H1 (cell line): ENCODE measurements at regions not wholly inside any gene's neighbourhood (a gene's known extent, or its start where the extent isn't known, plus 50 kb on each side); places are given as distances from the start of the nearest gene placed in this dataset.

ENCODE experiments used
- CTCF ChIA-PET: fragments of 300-600 bp; sonication (Branson Sonifier 250); formaldehyde crosslinking; loops from one replicate; lab custom pipeline; 2021; ENCODE audit not compliant: partially characterized antibody; lab: Charles Lee
- POLR2A ChIA-PET: fragments of 300-600 bp; sonication (Branson Sonifier 250); formaldehyde crosslinking; loops from one replicate; lab custom pipeline; 2021; ENCODE audit warnings: inconsistent platforms; ENCODE audit not compliant: partially characterized antibody; lab: Charles Lee
- DNase-seq, 2 experiments: peaks; one replicate each; pipeline versions ENCODE4 v3.0.0 to v3.0.0-alpha.2; 2010 to 2022; ENCODE audit warnings: low spot score in 2 of 2, low read depth in 1 of 2, mixed read lengths in 1 of 2
- FAIRE-seq: peaks from 2 replicates; lab custom pipeline; 2011; peaks lifted over from hg19 to GRCh38; lab: Jason Lieb, UNC
- H2AFZ ChIP-seq: 2 replicates; pipeline ENCODE4 v1.8.1; 2012; ENCODE audit warnings: low read length, inconsistent platforms
- H2AK5ac ChIP-seq: 2 replicates; pipeline ENCODE4 v1.6.1; 2013; ENCODE audit warnings: low read depth, low read length
- H2BK120ac ChIP-seq: replicated peaks from 2 replicates; pipeline ENCODE3; 2013; ENCODE audit warnings: low read depth, low read length, inconsistent platforms
- H2BK12ac ChIP-seq: 2 replicates; pipeline ENCODE4 v1.6.1; 2013; ENCODE audit warnings: low read depth, low read length
- H2BK15ac ChIP-seq: 2 replicates; pipeline ENCODE4 v1.6.1; 2013; ENCODE audit warnings: low read length
- H2BK20ac ChIP-seq: 2 replicates; pipeline ENCODE4 v1.6.1; 2013; ENCODE audit warnings: low read length
- H2BK5ac ChIP-seq: 2 replicates; pipeline ENCODE4 v1.6.1; 2013; ENCODE audit warnings: low read depth, low read length
- H3K14ac ChIP-seq: 2 replicates; pipeline ENCODE4 v1.6.1; 2013; ENCODE audit warnings: inconsistent platforms; ENCODE audit not compliant: insufficient read length
- H3K18ac ChIP-seq: 2 replicates; pipeline ENCODE4 v1.6.1; 2013; ENCODE audit warnings: low read length; ENCODE audit errors: extremely low read depth
- H3K23ac ChIP-seq: 2 replicates; pipeline ENCODE4 v1.6.1; 2013; ENCODE audit warnings: inconsistent platforms; ENCODE audit not compliant: insufficient read length
- H3K23me2 ChIP-seq: 2 replicates; pipeline ENCODE4 v1.6.1; 2013; ENCODE audit warnings: low read depth, low read length
- H3K27ac ChIP-seq: 2 replicates; pipeline ENCODE4 v1.6.1; 2011; ENCODE audit warnings: low read depth, low read length, inconsistent platforms
- H3K27me3 ChIP-seq, 4 experiments: replicated peaks in 1 of 4; 1 replicate in 1 of 4; 2 replicates in 3 of 4; pipeline versions ENCODE4 v1.6.1 to v1.8.1; 2011 to 2013; ENCODE audit warnings: low read length in 3 of 4, mild to moderate bottlenecking in 3 of 4, inconsistent platforms in 2 of 4, mixed read lengths in 2 of 4, moderate library complexity in 1 of 4; ENCODE audit not compliant: control insufficient read depth in 3 of 4, insufficient read depth in 3 of 4; ENCODE audit errors: extremely low read depth in 1 of 4
- H3K36me3 ChIP-seq, 4 experiments: 2 replicates each; pipeline versions ENCODE4 v1.6.1 to v1.8.1; 2011 to 2013; ENCODE audit warnings: mild to moderate bottlenecking in 4 of 4, low read length in 3 of 4, moderate library complexity in 2 of 4, control low read depth in 1 of 4, inconsistent platforms in 1 of 4; ENCODE audit not compliant: insufficient read depth in 4 of 4, control insufficient read depth in 2 of 4
- H3K4ac ChIP-seq: replicated peaks from 2 replicates; pipeline ENCODE3; 2013; ENCODE audit warnings: low read length, low read depth, mixed read lengths, inconsistent platforms; ENCODE audit not compliant: insufficient read length
- H3K4me1 ChIP-seq, 4 experiments: replicated peaks in 1 of 4; 1 replicate in 1 of 4; 2 replicates in 3 of 4; pipeline versions ENCODE4 v1.6.1 to v1.8.1; 2011 to 2013; ENCODE audit warnings: low read length in 3 of 4, inconsistent platforms in 2 of 4, mixed read lengths in 1 of 4; ENCODE audit not compliant: insufficient read depth in 4 of 4, control insufficient read depth in 3 of 4
- H3K4me2 ChIP-seq, 2 experiments: 2 replicates each; pipeline versions ENCODE4 v1.6.1 to v1.8.1; 2011 to 2013; ENCODE audit warnings: low read depth in 2 of 2, low read length in 2 of 2, control low read depth in 1 of 2, inconsistent platforms in 1 of 2, mild to moderate bottlenecking in 1 of 2; ENCODE audit not compliant: insufficient read depth in 1 of 2
- H3K4me3 ChIP-seq, 4 experiments: fragments of 200-600, 300-600 bp in 1 of 4; sonication (generic), shearing (Covaris generic), sonication (Bioruptor Twin) in 1 of 4; 2 replicates each; pipeline versions ENCODE4 v1.5.1 to v1.8.1; 2011 to 2016; ENCODE audit warnings: low read length in 4 of 4, low read depth in 3 of 4, control low read depth in 2 of 4, inconsistent platforms in 2 of 4, mild to moderate bottlenecking in 2 of 4, mixed read lengths in 1 of 4, moderate library complexity in 1 of 4; ENCODE audit not compliant: insufficient read depth in 2 of 4; ENCODE audit errors: extremely low read depth in 1 of 4
- H3K56ac ChIP-seq: replicated peaks from 2 replicates; pipeline ENCODE3; 2013; ENCODE audit warnings: low read depth, mild to moderate bottlenecking, mixed read lengths, low read length, inconsistent platforms; ENCODE audit not compliant: insufficient read length
- H3K79me1 ChIP-seq: 2 replicates; pipeline ENCODE4 v1.6.1; 2013; ENCODE audit warnings: low read depth, low read length, control low read depth
- H3K79me2 ChIP-seq, 2 experiments: 2 replicates each; pipeline versions ENCODE4 v1.6.1 to v1.8.1; 2012 to 2013; ENCODE audit warnings: low read length in 2 of 2, mild to moderate bottlenecking in 2 of 2, inconsistent platforms in 1 of 2; ENCODE audit not compliant: insufficient read depth in 2 of 2, control insufficient read depth in 1 of 2
- H3K9ac ChIP-seq, 4 experiments: replicated peaks in 1 of 4; 1 replicate in 1 of 4; 2 replicates in 3 of 4; pipeline versions ENCODE4 v1.6.1 to v1.8.1; 2011 to 2013; ENCODE audit warnings: low read depth in 3 of 4, low read length in 3 of 4, control low read depth in 2 of 4, mild to moderate bottlenecking in 2 of 4, moderate library complexity in 2 of 4, inconsistent platforms in 1 of 4; ENCODE audit errors: extremely low read depth in 1 of 4
- H3K9me3 ChIP-seq, 2 experiments: 2 replicates each; pipeline versions ENCODE4 v1.6.1 to v1.8.1; 2012 to 2013; ENCODE audit warnings: mild to moderate bottlenecking in 2 of 2, moderate library complexity in 2 of 2, control low read depth in 1 of 2, inconsistent platforms in 1 of 2, low read depth in 1 of 2, low read length in 1 of 2, mixed read lengths in 1 of 2; ENCODE audit not compliant: insufficient read depth in 2 of 2
- H4K20me1 ChIP-seq, 2 experiments: replicated peaks in 1 of 2; 2 replicates each; pipeline versions ENCODE3 to v1.8.1; 2011 to 2013; ENCODE audit warnings: inconsistent platforms in 2 of 2, low read length in 2 of 2, mild to moderate bottlenecking in 1 of 2; ENCODE audit not compliant: insufficient read depth in 2 of 2, control insufficient read depth in 1 of 2
- H4K5ac ChIP-seq: 2 replicates; pipeline ENCODE4 v1.6.1; 2013; ENCODE audit warnings: low read length, low read depth, mixed read lengths, inconsistent platforms; ENCODE audit not compliant: insufficient read length
- H4K8ac ChIP-seq: 2 replicates; pipeline ENCODE4 v1.8.0; 2013; ENCODE audit warnings: mild to moderate bottlenecking, moderate library complexity, low read length, inconsistent platforms; ENCODE audit not compliant: insufficient read depth; ENCODE audit errors: extremely low read depth
- H4K91ac ChIP-seq: replicated peaks from 2 replicates; pipeline ENCODE3; 2013; ENCODE audit warnings: low read length, mixed read lengths, inconsistent platforms; ENCODE audit not compliant: insufficient read length
- EZH2 ChIP-seq: fragments of 200-600 bp; sonication (generic); IDR thresholded peaks from 2 replicates; pipeline ENCODE4 v1.7.1; 2012; ENCODE audit warnings: low read depth, mild to moderate bottlenecking, moderate library complexity, low read length, inconsistent platforms; ENCODE audit not compliant: severe bottlenecking
- SIRT6 ChIP-seq: IDR thresholded peaks from one replicate; pipeline ENCODE4 v1.7.1; 2012; ENCODE audit warnings: low read length, inconsistent platforms
- SP1 ChIP-seq: IDR thresholded peaks from 2 replicates; pipeline ENCODE4 v1.6.1; 2011; ENCODE audit warnings: low read depth, low read length
- WGBS, 2 experiments: shearing (Covaris generic) in 1 of 2; methylation state at CpG; one replicate each; pipeline versions ENCODE4 v1.1.6 to v1.1.7; 2013 to 2015; ENCODE audit warnings: low lambda C conversion rate in 2 of 2, mixed read lengths in 2 of 2, inconsistent platforms in 1 of 2, low coverage in 1 of 2, missing lambda C conversion rate in 1 of 2; ENCODE audit not compliant: insufficient replicate concordance in 2 of 2, insufficient coverage in 1 of 2, insufficient read length in 1 of 2; ENCODE audit errors: extremely low coverage in 1 of 2, missing lambda C conversion rate in 1 of 2; 5-methylcytosine and 5-hydroxymethylcytosine counted together
- TF ChIP-seq, protein P1 (sequence below): IDR thresholded peaks from 2 replicates; pipeline ENCODE4 v1.6.1; 2012; ENCODE audit warnings: low read length, inconsistent platforms

DNA sequence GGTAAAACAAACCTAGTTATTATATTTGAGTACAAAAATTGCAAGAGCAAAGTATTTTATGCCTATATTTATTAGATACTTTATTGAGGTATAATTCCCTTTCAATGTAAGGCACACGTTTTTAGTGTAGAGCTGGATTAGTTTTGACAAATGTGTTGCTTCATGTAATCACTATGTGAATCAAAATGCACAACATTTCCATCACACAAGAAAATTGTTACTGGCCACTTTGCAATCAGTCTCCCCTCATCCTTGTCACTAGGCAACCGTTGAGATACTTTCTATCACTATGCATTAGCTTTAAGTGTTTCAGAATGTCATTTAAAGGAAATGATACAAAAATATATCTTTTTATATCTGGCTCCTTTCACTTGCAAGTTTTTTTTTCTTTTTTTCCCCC lies 531.0 kb downstream of the CCER1 start:
- H2BK120ac ChIP-seq, result no peak overlapping the region
- no peaks in the 10 kb centered on the region for H3K9me3 ChIP-seq
- H3K4ac ChIP-seq, result no peak overlapping the region
- H3K23me2 ChIP-seq, result no peaks in the 10 kb centered on the region
- no peak overlapping the region for H2BK12ac ChIP-seq
- no peak overlapping the region for H3K9ac ChIP-seq
- no peak overlapping the region for H3K27ac ChIP-seq
- H3K27me3 ChIP-seq, result no peaks in the 10 kb centered on the region
- no peak overlapping the region for H3K4me3 ChIP-seq
- no peak overlapping the region for H2AK5ac ChIP-seq
- H3K4me1 ChIP-seq, result no peaks in the 10 kb centered on the region
- FAIRE-seq, result no peak
- H4K5ac ChIP-seq, result no peak overlapping the region
- H3K36me3 ChIP-seq, result no peaks in the 10 kb centered on the region
- H2AFZ ChIP-seq, result no peak overlapping the region
- TF ChIP-seq SP1, result no peak
- TF ChIP-seq, protein P1, sequence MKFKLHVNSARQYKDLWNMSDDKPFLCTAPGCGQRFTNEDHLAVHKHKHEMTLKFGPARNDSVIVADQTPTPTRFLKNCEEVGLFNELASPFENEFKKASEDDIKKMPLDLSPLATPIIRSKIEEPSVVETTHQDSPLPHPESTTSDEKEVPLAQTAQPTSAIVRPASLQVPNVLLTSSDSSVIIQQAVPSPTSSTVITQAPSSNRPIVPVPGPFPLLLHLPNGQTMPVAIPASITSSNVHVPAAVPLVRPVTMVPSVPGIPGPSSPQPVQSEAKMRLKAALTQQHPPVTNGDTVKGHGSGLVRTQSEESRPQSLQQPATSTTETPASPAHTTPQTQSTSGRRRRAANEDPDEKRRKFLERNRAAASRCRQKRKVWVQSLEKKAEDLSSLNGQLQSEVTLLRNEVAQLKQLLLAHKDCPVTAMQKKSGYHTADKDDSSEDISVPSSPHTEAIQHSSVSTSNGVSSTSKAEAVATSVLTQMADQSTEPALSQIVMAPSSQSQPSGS, result no peak
- TF ChIP-seq SIRT6, result no peak
- TF ChIP-seq EZH2, result no peak
- TF ChIP-seq, all 59 proteins: peak for 0
- Histone ChIP-seq H2BK5ac (no peak overlapping the region), H4K20me1 (no peaks in the 10 kb centered on the region), H2BK20ac (no peak overlapping the region), H3K56ac (no peak overlapping the region), H4K91ac (no peak overlapping the region), H3K4me2 (no peak overlapping the region), H3K79me1 (no peaks in the 10 kb centered on the region), H3K18ac (no peak overlapping the region), H3K79me2 (no peaks in the 10 kb centered on the region), H2BK15ac (no peak overlapping the region), H3K23ac (no peak overlapping the region), H3K14ac (no peak overlapping the region), H4K8ac (no peak overlapping the region)
- CTCF ChIA-PET, result no interaction called here
- POLR2A ChIA-PET, result no interaction called here
- WGBS, 2 experiments, result 88% methylated on average over 2 of the region's 2 CpGs; no CpG with 5 or more reads in 1 of the 2 experiments
- no peak for DNase-seq
